ENCODE measurements at regions not wholly inside any gene's neighbourhood (a gene's known extent, or its start where the extent isn't known, plus 50 kb on each side); places are given as distances from the start of the nearest gene placed in this dataset.
A peak's percentile ranks its signal among the peaks of the same experiment; 100 is the strongest.

DNA sequence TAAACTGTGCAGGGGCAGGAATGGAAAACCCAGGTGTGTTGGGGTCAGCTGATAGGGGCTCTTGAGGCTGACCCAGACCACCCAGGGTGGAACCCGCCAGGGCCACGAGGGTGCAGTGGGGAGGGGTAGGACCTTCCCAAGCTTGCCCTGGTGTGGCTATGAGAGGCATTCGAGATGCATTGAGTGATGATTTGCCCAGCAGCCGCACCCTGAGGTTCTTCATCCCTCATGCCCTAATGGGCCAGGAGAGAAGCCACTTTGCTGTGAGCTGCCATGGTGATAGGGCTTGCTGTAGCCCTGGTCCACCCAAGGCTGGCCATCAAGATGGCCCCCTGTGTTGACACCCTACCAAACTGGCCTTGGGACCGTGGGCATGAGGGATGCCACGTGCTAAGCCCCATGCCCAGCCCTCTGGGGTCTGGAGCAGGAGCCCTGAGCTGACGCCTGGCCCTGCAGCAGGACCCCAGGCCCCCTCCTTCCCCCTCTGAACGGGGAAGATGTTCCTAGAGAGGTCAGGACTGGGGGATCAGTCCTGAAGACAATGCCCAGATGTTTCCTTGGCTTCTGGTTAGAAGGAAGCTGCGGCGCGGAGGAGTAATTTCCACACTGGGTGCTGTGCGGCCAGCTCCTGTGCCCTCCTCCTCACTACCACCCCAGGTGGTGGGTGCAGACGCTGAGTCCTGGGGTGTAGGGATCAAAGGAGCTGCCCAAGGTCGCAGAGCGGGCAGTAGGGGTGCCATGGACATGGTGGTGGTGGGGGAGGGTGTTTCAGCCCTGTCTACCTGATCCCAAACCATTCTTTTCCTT, 122.5 kb upstream of the HDAC4 start (continued):
- TF ChIP-seq ZNF444 (CRISPR knock-in tag; IDR thresholded peaks at IDR 0.05): no peak
- TF ChIP-seq BRF1 (IDR thresholded peaks at IDR 0.05; ENCODE audit: borderline replicate concordance, extremely low read depth, insufficient read length): no peak
- no peak for TF ChIP-seq PTRF (tag; IDR thresholded peaks at IDR 0.05)
- TF ChIP-seq NR2C2 (CRISPR knock-in tag; IDR thresholded peaks at IDR 0.05): no peak
- no peak for TF ChIP-seq NR2C2 (tag; IDR thresholded peaks at IDR 0.05)
- TF ChIP-seq KAT7 (CRISPR knock-in tag; IDR thresholded peaks at IDR 0.05; ENCODE audit: borderline replicate concordance): no peak
- no peak for TF ChIP-seq NFIX (CRISPR knock-in tag; IDR thresholded peaks at IDR 0.05; ENCODE audit: low read depth)

- WGBS (ENCODE audit: insufficient coverage, low coverage, missing lambda C conversion rate): 0% methylated on average over 11 of the region's 12 CpGs
- no TSS peak for BruUV-seq (replicated peaks)
- ChIA-PET CTCF (ENCODE audit: low intra/inter-chr PET ratio) (no interaction called here), POLR2A (no interaction called here)
- DNase-seq (ENCODE audit: extremely low read depth in 1 of 4, low spot score in 3 of 4): no peak
- Histone ChIP-seq H3K9ac (ENCODE audit: insufficient read depth in 1 of 2, low read depth in 2 of 2, low read length in 2 of 2) (no peak overlapping the region), H3K9me1 (ENCODE audit: control insufficient read depth, insufficient read depth, low read length) (no peaks in the 10 kb centered on the region), H3K9me3 (replicated peaks; ENCODE audit: control insufficient read depth, insufficient read depth, low read depth, low read length) (no peaks in the 10 kb centered on the region), H2AFZ (ENCODE audit: low read depth, low read length) (no peak overlapping the region), H3K27ac (ENCODE audit: extremely low read depth, low read depth, low read length) (no peak overlapping the region), H4K20me1 (replicated peaks; ENCODE audit: control insufficient read depth, insufficient read depth, low read length) (no peaks in the 10 kb centered on the region), H3K36me3 (ENCODE audit: control insufficient read depth, insufficient read depth, low read length) (no peaks in the 10 kb centered on the region), H3K79me2 (ENCODE audit: control insufficient read depth, insufficient read depth, low read length) (no peaks in the 10 kb centered on the region), H3K4me1 (replicated peaks in 1 of 2; ENCODE audit: control insufficient read depth in 2 of 2, insufficient read depth in 2 of 2, low read length in 2 of 2) (no peaks in the 10 kb centered on the region; a peak in 1 of 5 replicates), H3K27me3 (ENCODE audit: control insufficient read depth in 2 of 2, insufficient read depth in 2 of 2, low read length in 2 of 2) (peaks cover 4 to 66% of the 10 kb centered on the region in 2 experiments; a peak in 4 of 5 replicates), H3K4me2 (ENCODE audit: insufficient read depth, low read length) (no peak overlapping the region), H3K4me3 (no peak overlapping the region)
- TF ChIP-seq USF2 (CRISPR knock-in tag; IDR thresholded peaks at IDR 0.05) (peak; percentile 38; the same call in 1 of the 2 replicates), USF1 (CRISPR knock-in tag; IDR thresholded peaks at IDR 0.05) (peak; percentile 55), RBM25 (IDR thresholded peaks at IDR 0.05; ENCODE audit: low read depth, low read length, severe bottlenecking) (no peak)
- in situ Hi-C loops (cut with MboI) (no loop called here), intact Hi-C loops (cut with micrococcal nuclease) (no loop called here)
- no peak for ATAC-seq
- FAIRE-seq: no peak
Measured at GRCh38 chr2:239522740-239523119, 121.9 kb upstream of the HDAC4 start.
